ENCODE measurements at regions not wholly inside any gene's neighbourhood (a gene's known extent, or its start where the extent isn't known, plus 50 kb on each side); places are given as distances from the start of the nearest gene placed in this dataset.
A peak's percentile ranks its signal among the peaks of the same experiment; 100 is the strongest.

DNA sequence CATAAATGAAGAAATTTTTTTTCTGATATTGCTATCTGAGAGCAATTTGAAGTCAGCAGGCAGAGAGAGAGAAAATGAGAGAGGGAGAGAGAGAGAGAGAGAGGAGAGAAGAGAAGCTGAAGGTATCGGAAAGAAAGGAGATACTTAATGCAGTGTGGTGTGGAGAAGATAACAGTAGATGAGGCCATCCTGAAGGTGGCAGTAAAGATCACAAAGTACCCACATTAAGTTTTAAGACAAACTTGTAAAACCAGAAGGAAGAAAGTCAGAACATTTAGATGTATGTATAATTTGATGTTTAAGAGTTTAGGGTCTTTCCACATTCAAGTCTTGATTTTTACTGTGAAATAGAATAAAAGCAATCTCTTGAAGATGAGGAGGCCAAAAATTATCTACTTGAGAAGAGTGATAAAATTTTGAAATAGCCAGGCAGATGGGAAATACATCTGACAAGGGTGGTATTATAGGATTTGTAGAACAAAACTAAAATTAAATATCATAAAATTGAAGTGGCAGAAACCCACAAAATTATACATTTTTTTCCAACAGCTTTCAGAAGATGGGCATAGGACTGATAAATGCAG lies 1753.4 kb downstream of the MRPL39 start:
- TF ChIP-seq, protein P1, sequence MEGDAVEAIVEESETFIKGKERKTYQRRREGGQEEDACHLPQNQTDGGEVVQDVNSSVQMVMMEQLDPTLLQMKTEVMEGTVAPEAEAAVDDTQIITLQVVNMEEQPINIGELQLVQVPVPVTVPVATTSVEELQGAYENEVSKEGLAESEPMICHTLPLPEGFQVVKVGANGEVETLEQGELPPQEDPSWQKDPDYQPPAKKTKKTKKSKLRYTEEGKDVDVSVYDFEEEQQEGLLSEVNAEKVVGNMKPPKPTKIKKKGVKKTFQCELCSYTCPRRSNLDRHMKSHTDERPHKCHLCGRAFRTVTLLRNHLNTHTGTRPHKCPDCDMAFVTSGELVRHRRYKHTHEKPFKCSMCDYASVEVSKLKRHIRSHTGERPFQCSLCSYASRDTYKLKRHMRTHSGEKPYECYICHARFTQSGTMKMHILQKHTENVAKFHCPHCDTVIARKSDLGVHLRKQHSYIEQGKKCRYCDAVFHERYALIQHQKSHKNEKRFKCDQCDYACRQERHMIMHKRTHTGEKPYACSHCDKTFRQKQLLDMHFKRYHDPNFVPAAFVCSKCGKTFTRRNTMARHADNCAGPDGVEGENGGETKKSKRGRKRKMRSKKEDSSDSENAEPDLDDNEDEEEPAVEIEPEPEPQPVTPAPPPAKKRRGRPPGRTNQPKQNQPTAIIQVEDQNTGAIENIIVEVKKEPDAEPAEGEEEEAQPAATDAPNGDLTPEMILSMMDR (IDR thresholded peaks at IDR 0.05) = peak in 1 of 3 experiments; percentile 28
- TF ChIP-seq POLR2AphosphoS5 (IDR thresholded peaks at IDR 0.05; ENCODE audit: insufficient read depth in 1 of 2, low read depth in 1 of 2) (no peak), POLR2A (IDR thresholded peaks at IDR 0.05) (no peak)

Measured in vagina (tissue), 2 donors.